HCT116 (cell line): ENCODE measurements at regions not wholly inside any gene's neighbourhood (a gene's known extent, or its start where the extent isn't known, plus 50 kb on each side); places are given as distances from the start of the nearest gene placed in this dataset.

ENCODE experiments used
- ATAC-seq: fragments of 200-7000 bp; cut with Tn5 transposase; 2 replicates; pipeline ENCODE4 v1.9.1; 2020; ENCODE audit warnings: mild to moderate bottlenecking, moderate library complexity
- BruUV-seq: library from RNA; stranded (reverse); fragments of 400-500 nt; replicated peaks from 2 replicates; lab custom pipeline; 2021; lab: Mats Ljungman, UMichigan
- CTCF ChIA-PET: fragments of 300-600 bp; sonication (Branson Sonifier 250); formaldehyde crosslinking; loops from one replicate; lab custom pipeline; 2021; ENCODE audit warnings: antibody characterized with exemption; lab: Charles Lee
- POLR2A ChIA-PET: fragments of 300-600, 350-600 bp; sonication (Branson Sonifier 250); formaldehyde crosslinking; loops from one replicate; lab custom pipeline; 2021; ENCODE audit warnings: antibody characterized with exemption; lab: Charles Lee
- RAD21 ChIA-PET, 2 experiments: fragments of 300-600 bp; sonication (Branson Sonifier 250); formaldehyde crosslinking; loops; one replicate each; lab custom pipeline; 2023; ENCODE audit warnings: low total read pairs in 2 of 2; ENCODE audit not compliant: uncharacterized antibody in 2 of 2, unreplicated experiment in 2 of 2, low non-redundant PET in 1 of 2; lab: Charles Lee
- DNase-seq: peaks from one replicate; pipeline ENCODE4 v3.0.0-alpha.2; 2010; ENCODE audit warnings: low read depth, low spot score
- H2AFZ ChIP-seq: fragments of 200-600 bp; shearing (Covaris generic), sonication (generic); 2 replicates; pipeline ENCODE4 v1.6.1; 2017; ENCODE audit warnings: low read depth, mixed run types, mixed read lengths, antibody characterized with exemption, low read length; ENCODE audit not compliant: poor library complexity, severe bottlenecking
- H3K27ac ChIP-seq: 2 replicates; pipeline ENCODE4 v1.5.1; 2012; ENCODE audit warnings: low read depth, low read length
- H3K27me3 ChIP-seq: fragments of 200-600 bp; sonication (generic); 2 replicates; pipeline ENCODE4 v1.6.1; 2016; ENCODE audit warnings: mixed run types, low read length, mixed read lengths; ENCODE audit not compliant: insufficient read depth
- H3K36me3 ChIP-seq, 2 experiments: fragments of 200-500 bp in 1 of 2; fragments of 200-600 bp in 1 of 2; sonication (Bioruptor generic) in 1 of 2; sonication (generic) in 1 of 2; 2 replicates each; pipeline versions ENCODE4 v1.5.1 to v1.6.1; 2014 to 2016; ENCODE audit warnings: low read length in 2 of 2, inconsistent platforms in 1 of 2, mixed read lengths in 1 of 2, mixed run types in 1 of 2; ENCODE audit not compliant: insufficient read depth in 2 of 2, control insufficient read depth in 1 of 2
- H3K4me1 ChIP-seq, 2 experiments: fragments of 200-600 bp in 1 of 2; sonication (generic) in 1 of 2; 2 replicates each; pipeline versions ENCODE4 v1.5.1 to v1.6.1; 2012 to 2017; ENCODE audit warnings: low read length in 2 of 2, inconsistent platforms in 1 of 2, mild to moderate bottlenecking in 1 of 2, mixed read lengths in 1 of 2, mixed run types in 1 of 2, moderate library complexity in 1 of 2; ENCODE audit not compliant: insufficient read depth in 2 of 2, control insufficient read depth in 1 of 2
- H3K4me2 ChIP-seq: fragments of 200-600 bp; sonication (generic); 2 replicates; pipeline ENCODE4 v1.6.1; 2017; ENCODE audit warnings: mixed run types, low read length, mixed read lengths
- H3K4me3 ChIP-seq, 2 experiments: fragments of 200-600 bp in 1 of 2; sonication (generic) in 1 of 2; replicated peaks in 1 of 2; 2 replicates each; pipeline ENCODE4 v1.5.1; 2011 to 2016; ENCODE audit warnings: low read length in 2 of 2, control low read depth in 1 of 2, low read depth in 1 of 2, mild to moderate bottlenecking in 1 of 2, mixed read lengths in 1 of 2, mixed run types in 1 of 2
- H3K79me2 ChIP-seq: fragments of 200-600 bp; sonication (generic); 2 replicates; pipeline ENCODE4 v1.6.1; 2017; ENCODE audit warnings: mild to moderate bottlenecking, mixed run types, low read length, moderate library complexity, mixed read lengths; ENCODE audit not compliant: insufficient read depth
- H3K9ac ChIP-seq: fragments of 200-600 bp; sonication (generic); 2 replicates; pipeline ENCODE4 v1.6.1; 2016; ENCODE audit warnings: low read length, mixed read lengths
- H3K9me2 ChIP-seq: fragments of 200-600 bp; sonication (generic), shearing (Covaris generic); 2 replicates; pipeline ENCODE4 v1.6.1; 2017; ENCODE audit warnings: mixed run types, mild to moderate bottlenecking, moderate library complexity; ENCODE audit not compliant: insufficient read depth
- H3K9me3 ChIP-seq, 2 experiments: fragments of 200-500 bp in 1 of 2; fragments of 200-600 bp in 1 of 2; sonication (Bioruptor generic) in 1 of 2; sonication (generic) in 1 of 2; 2 replicates each; pipeline ENCODE4 v1.6.1; 2014 to 2017; ENCODE audit warnings: low read length in 2 of 2, mixed read lengths in 2 of 2, inconsistent platforms in 1 of 2, low read depth in 1 of 2, mild to moderate bottlenecking in 1 of 2, mixed run types in 1 of 2, moderate library complexity in 1 of 2; ENCODE audit not compliant: control insufficient read depth in 1 of 2, insufficient read depth in 1 of 2
- H4K20me1 ChIP-seq: fragments of 200-600 bp; sonication (generic), shearing (Covaris generic); 2 replicates; pipeline ENCODE4 v1.6.1; 2017; ENCODE audit warnings: mixed run types, mild to moderate bottlenecking, moderate library complexity; ENCODE audit not compliant: insufficient read depth
- CBX3 ChIP-seq: IDR thresholded peaks from 2 replicates; pipeline ENCODE4 v1.6.1; 2012; ENCODE audit warnings: low read depth
- CTCF ChIP-seq, 3 experiments: fragments of 200-600 bp in 1 of 3; sonication (generic) in 1 of 3; IDR thresholded peaks in 2 of 3; conservative IDR thresholded peaks in 1 of 3; 2 replicates each; pipeline ENCODE4 v1.5.1; 2012 to 2017; ENCODE audit warnings: low read depth in 2 of 3, low read length in 2 of 3, antibody characterized with exemption in 1 of 3, borderline replicate concordance in 1 of 3, control low read depth in 1 of 3, mild to moderate bottlenecking in 1 of 3, mixed read lengths in 1 of 3, mixed run types in 1 of 3, moderate library complexity in 1 of 3; ENCODE audit not compliant: insufficient read depth in 1 of 3
- EGR1 ChIP-seq: IDR thresholded peaks from 2 replicates; pipeline ENCODE4 v1.6.1; 2012; ENCODE audit warnings: low read depth
- ELF1 ChIP-seq: IDR thresholded peaks from 2 replicates; pipeline ENCODE4 v1.6.1; 2012; ENCODE audit warnings: low read depth, borderline replicate concordance
- EZH2 ChIP-seq: fragments of 200-600 bp; sonication (generic); IDR thresholded peaks from 2 replicates; pipeline ENCODE4 v1.6.1; 2017; ENCODE audit warnings: antibody characterized with exemption, mixed run types
- FOSL1 ChIP-seq: IDR thresholded peaks from 2 replicates; pipeline ENCODE4 v1.6.1; 2012; ENCODE audit warnings: low read depth
- JUND ChIP-seq: IDR thresholded peaks from 2 replicates; pipeline ENCODE4 v1.6.1; 2012
- POLR2A ChIP-seq: IDR thresholded peaks from 2 replicates; pipeline ENCODE4 v1.7.0; 2011; ENCODE audit warnings: borderline replicate concordance; ENCODE audit not compliant: insufficient read depth, insufficient read length; ENCODE audit errors: extremely low read depth
- SIN3A ChIP-seq: IDR thresholded peaks from 2 replicates; pipeline ENCODE4 v1.6.1; 2012; ENCODE audit warnings: low read depth
- SP1 ChIP-seq: IDR thresholded peaks from 2 replicates; pipeline ENCODE4 v1.6.1; 2012; ENCODE audit warnings: low read depth
- SRF ChIP-seq: IDR thresholded peaks from 2 replicates; pipeline ENCODE4 v1.6.1; 2012; ENCODE audit warnings: low read depth
- TCF7L2 ChIP-seq: IDR thresholded peaks from 2 replicates; pipeline ENCODE4 v1.7.0; 2011; ENCODE audit warnings: borderline replicate concordance, inconsistent platforms; ENCODE audit not compliant: insufficient read depth, insufficient read length; ENCODE audit errors: extremely low read depth
- YY1 ChIP-seq: IDR thresholded peaks from 2 replicates; pipeline ENCODE4 v1.6.1; 2011; ENCODE audit warnings: low read length, low read depth, moderate library complexity, mild to moderate bottlenecking; ENCODE audit not compliant: insufficient replicate concordance; ENCODE audit errors: extremely low read depth
- ZBTB33 ChIP-seq: IDR thresholded peaks from 2 replicates; pipeline ENCODE4 v1.6.1; 2011; ENCODE audit warnings: mild to moderate bottlenecking, low read length, moderate library complexity; ENCODE audit not compliant: insufficient replicate concordance; ENCODE audit errors: extremely low read depth
- ZFX ChIP-seq: fragments of 450-650 bp; IDR thresholded peaks from 2 replicates; pipeline ENCODE4 v1.6.1; 2017
- ZNF274 ChIP-seq: fragments of 200-500 bp; sonication (Bioruptor generic); IDR thresholded peaks from 2 replicates; pipeline ENCODE4 v1.6.1; 2014; ENCODE audit warnings: mild to moderate bottlenecking, low read depth, low read length, inconsistent platforms
- intact Hi-C: fragments of 100-400 bp; cut with micrococcal nuclease; formaldehyde crosslinking; loops from 2 replicates; pipeline ENCODE4 v1.10.0; 2022

GRCh38 chr12:104895415-104895814, 62.7 kb downstream of the SLC41A2 start:
- H3K4me2 ChIP-seq, result no peak overlapping the region
- H2AFZ ChIP-seq, result no peak overlapping the region
- H3K27me3 ChIP-seq, result no peaks in the 10 kb centered on the region
- no peak overlapping the region for H3K4me3 ChIP-seq
- POLR2A ChIA-PET, result no interaction called here
- CTCF ChIA-PET, result no interaction called here
- TF ChIP-seq YY1 (no peak), ZNF274 (no peak), CBX3 (no peak), ZFX (no peak), SP1 (no peak), EZH2 (no peak), ELF1 (no peak), JUND (no peak), POLR2A (no peak), FOSL1 (no peak), CTCF (IDR thresholded peaks at IDR 0.05 in 2 of 3, conservative IDR thresholded peaks at IDR 0.05 in 1 of 3; ENCODE audit: borderline replicate concordance in 1 of 3, insufficient read depth in 1 of 3, low read depth in 2 of 3, low read length in 2 of 3) (no peak), SRF (no peak), EGR1 (no peak), ZBTB33 (no peak), SIN3A (no peak), TCF7L2 (no peak)
- H3K27ac ChIP-seq, result no peak overlapping the region
- no peaks in the 10 kb centered on the region for H3K4me1 ChIP-seq
- DNase-seq, result no peak
- H3K36me3 ChIP-seq, result no peaks in the 10 kb centered on the region
- H4K20me1 ChIP-seq, result no peaks in the 10 kb centered on the region
- ATAC-seq, result no peak
- intact Hi-C loops, result no loop called here
- H3K9me2 ChIP-seq, result no peaks in the 10 kb centered on the region
- H3K9ac ChIP-seq, result no peak overlapping the region
- RAD21 ChIA-PET, result no interaction called here
- BruUV-seq, result no TSS peak
- H3K79me2 ChIP-seq, result no peaks in the 10 kb centered on the region
- H3K9me3 ChIP-seq, result no peaks in the 10 kb centered on the region
